PC-9 (cell line): ENCODE measurements at regions not wholly inside any gene's neighbourhood (a gene's known extent, or its start where the extent isn't known, plus 50 kb on each side); places are given as distances from the start of the nearest gene placed in this dataset.

Source experiments
- EZH2 ChIP-seq: fragments of 200-600 bp; sonication (generic); IDR thresholded peaks from 2 replicates; pipeline ENCODE4 v1.8.0; 2017; ENCODE audit warnings: antibody characterized with exemption, low read depth
- TF ChIP-seq, protein P1 (sequence below): fragments of 200-600 bp; sonication (generic); conservative IDR thresholded peaks from 2 replicates; pipeline ENCODE4 v1.6.1; 2017; ENCODE audit warnings: mixed run types, antibody characterized with exemption, mild to moderate bottlenecking, moderate library complexity

DNA sequence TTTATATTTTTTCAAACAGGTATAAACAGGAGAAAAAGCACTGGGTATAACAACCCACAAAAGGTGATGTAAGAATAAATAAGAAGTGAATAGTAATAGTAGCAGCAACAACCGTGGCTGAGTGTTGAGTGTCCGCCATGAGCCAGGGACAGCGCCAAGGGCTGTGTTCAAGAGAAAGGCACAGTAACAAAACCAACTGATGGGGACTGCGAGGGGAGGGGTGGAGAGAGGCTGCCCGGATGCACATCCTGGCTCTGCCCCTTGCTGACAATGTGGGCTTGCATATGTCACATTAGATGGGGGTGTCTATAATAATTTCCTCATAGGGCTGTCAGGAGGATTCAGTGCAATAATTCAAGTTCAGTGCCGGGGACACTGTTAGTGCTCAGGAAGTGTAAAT lies 912.4 kb downstream of the VRK1 start:
- TF ChIP-seq, protein P1, sequence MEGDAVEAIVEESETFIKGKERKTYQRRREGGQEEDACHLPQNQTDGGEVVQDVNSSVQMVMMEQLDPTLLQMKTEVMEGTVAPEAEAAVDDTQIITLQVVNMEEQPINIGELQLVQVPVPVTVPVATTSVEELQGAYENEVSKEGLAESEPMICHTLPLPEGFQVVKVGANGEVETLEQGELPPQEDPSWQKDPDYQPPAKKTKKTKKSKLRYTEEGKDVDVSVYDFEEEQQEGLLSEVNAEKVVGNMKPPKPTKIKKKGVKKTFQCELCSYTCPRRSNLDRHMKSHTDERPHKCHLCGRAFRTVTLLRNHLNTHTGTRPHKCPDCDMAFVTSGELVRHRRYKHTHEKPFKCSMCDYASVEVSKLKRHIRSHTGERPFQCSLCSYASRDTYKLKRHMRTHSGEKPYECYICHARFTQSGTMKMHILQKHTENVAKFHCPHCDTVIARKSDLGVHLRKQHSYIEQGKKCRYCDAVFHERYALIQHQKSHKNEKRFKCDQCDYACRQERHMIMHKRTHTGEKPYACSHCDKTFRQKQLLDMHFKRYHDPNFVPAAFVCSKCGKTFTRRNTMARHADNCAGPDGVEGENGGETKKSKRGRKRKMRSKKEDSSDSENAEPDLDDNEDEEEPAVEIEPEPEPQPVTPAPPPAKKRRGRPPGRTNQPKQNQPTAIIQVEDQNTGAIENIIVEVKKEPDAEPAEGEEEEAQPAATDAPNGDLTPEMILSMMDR, result no peak
- TF ChIP-seq EZH2, result no peak
